OCI-LY3 (cell line): ENCODE measurements at regions not wholly inside any gene's neighbourhood (a gene's known extent, or its start where the extent isn't known, plus 50 kb on each side); places are given as distances from the start of the nearest gene placed in this dataset.

Source experiments
- EZH2phosphoT487 ChIP-seq: fragments of 200-600 bp; shearing (Covaris generic); IDR thresholded peaks from 2 replicates; pipeline ENCODE4 v1.6.1; 2018; ENCODE audit warnings: antibody characterized with exemption, mixed run types, low read depth
- TF ChIP-seq, protein P1 (sequence below): fragments of 200-600, 300-600 bp; sonication (generic); IDR thresholded peaks from 2 replicates; pipeline ENCODE4 v1.5.1; 2014; ENCODE audit warnings: antibody characterized with exemption, low read length, low read depth

- no peak for TF ChIP-seq EZH2phosphoT487
- TF ChIP-seq, protein P1, sequence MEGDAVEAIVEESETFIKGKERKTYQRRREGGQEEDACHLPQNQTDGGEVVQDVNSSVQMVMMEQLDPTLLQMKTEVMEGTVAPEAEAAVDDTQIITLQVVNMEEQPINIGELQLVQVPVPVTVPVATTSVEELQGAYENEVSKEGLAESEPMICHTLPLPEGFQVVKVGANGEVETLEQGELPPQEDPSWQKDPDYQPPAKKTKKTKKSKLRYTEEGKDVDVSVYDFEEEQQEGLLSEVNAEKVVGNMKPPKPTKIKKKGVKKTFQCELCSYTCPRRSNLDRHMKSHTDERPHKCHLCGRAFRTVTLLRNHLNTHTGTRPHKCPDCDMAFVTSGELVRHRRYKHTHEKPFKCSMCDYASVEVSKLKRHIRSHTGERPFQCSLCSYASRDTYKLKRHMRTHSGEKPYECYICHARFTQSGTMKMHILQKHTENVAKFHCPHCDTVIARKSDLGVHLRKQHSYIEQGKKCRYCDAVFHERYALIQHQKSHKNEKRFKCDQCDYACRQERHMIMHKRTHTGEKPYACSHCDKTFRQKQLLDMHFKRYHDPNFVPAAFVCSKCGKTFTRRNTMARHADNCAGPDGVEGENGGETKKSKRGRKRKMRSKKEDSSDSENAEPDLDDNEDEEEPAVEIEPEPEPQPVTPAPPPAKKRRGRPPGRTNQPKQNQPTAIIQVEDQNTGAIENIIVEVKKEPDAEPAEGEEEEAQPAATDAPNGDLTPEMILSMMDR = no peak
These were observed 634.3 kb downstream of the BRD1 start for GRCh38 chr22:49193348-49193747.
